H9 (cell line): ENCODE measurements at regions not wholly inside any gene's neighbourhood (a gene's known extent, or its start where the extent isn't known, plus 50 kb on each side); places are given as distances from the start of the nearest gene placed in this dataset.

Source experiments
- DNase-seq: peaks from one replicate; pipeline ENCODE4 v3.0.0-alpha.2; 2017
- H2AFZ ChIP-seq: one replicate; pipeline ENCODE4 v1.6.1; 2013; ENCODE audit warnings: mild to moderate bottlenecking, low read length, control low read depth, moderate library complexity
- H2AK5ac ChIP-seq: 2 replicates; pipeline ENCODE4 v1.6.1; 2013; ENCODE audit warnings: low read length, control low read depth, mixed read lengths; ENCODE audit not compliant: insufficient read length
- H2BK120ac ChIP-seq: one replicate; pipeline ENCODE4 v1.6.1; 2013; ENCODE audit warnings: low read depth, mild to moderate bottlenecking, low read length, control low read depth, inconsistent platforms; ENCODE audit not compliant: poor library complexity, severe bottlenecking
- H2BK12ac ChIP-seq: 2 replicates; pipeline ENCODE4 v1.6.1; 2013; ENCODE audit warnings: low read length, control low read depth, mixed read lengths, low read depth; ENCODE audit not compliant: insufficient read length
- H2BK15ac ChIP-seq: 2 replicates; pipeline ENCODE4 v1.6.1; 2013; ENCODE audit warnings: low read depth, low read length, control low read depth
- H2BK20ac ChIP-seq: one replicate; pipeline ENCODE4 v1.6.1; 2013; ENCODE audit warnings: low read depth, mild to moderate bottlenecking, low read length, control low read depth, inconsistent platforms; ENCODE audit not compliant: poor library complexity, severe bottlenecking
- H2BK5ac ChIP-seq: 2 replicates; pipeline ENCODE4 v1.6.1; 2013; ENCODE audit warnings: low read length, control low read depth, mixed read lengths; ENCODE audit not compliant: insufficient read length
- H3K14ac ChIP-seq: 2 replicates; pipeline ENCODE4 v1.6.1; 2013; ENCODE audit warnings: low read length, control low read depth; ENCODE audit not compliant: insufficient read depth
- H3K18ac ChIP-seq: 2 replicates; pipeline ENCODE4 v1.6.1; 2013; ENCODE audit warnings: low read depth, mild to moderate bottlenecking, mixed read lengths, low read length, control low read depth; ENCODE audit not compliant: insufficient read length
- H3K23ac ChIP-seq: 2 replicates; pipeline ENCODE4 v1.6.1; 2013; ENCODE audit warnings: low read length, control low read depth, mixed read lengths, low read depth; ENCODE audit not compliant: insufficient read length
- H3K23me2 ChIP-seq: 2 replicates; pipeline ENCODE4 v1.6.1; 2013; ENCODE audit warnings: low read depth, mild to moderate bottlenecking, mixed read lengths, low read length, control low read depth; ENCODE audit not compliant: insufficient read length, poor library complexity, severe bottlenecking
- H3K27ac ChIP-seq: 2 replicates; pipeline ENCODE4 v1.5.1; 2013; ENCODE audit warnings: low read length, control low read depth, mixed read lengths, low read depth; ENCODE audit not compliant: insufficient read length
- H3K27me3 ChIP-seq: 2 replicates; pipeline ENCODE4 v1.6.1; 2013; ENCODE audit warnings: low read length, control low read depth, inconsistent platforms; ENCODE audit not compliant: insufficient read depth
- H3K4ac ChIP-seq: 2 replicates; pipeline ENCODE4 v1.6.1; 2013; ENCODE audit warnings: low read depth, mild to moderate bottlenecking, control low read depth, inconsistent platforms, low read length, moderate library complexity
- H3K4me1 ChIP-seq: 2 replicates; pipeline ENCODE4 v1.6.1; 2013; ENCODE audit warnings: low read length, control low read depth, inconsistent platforms; ENCODE audit not compliant: insufficient read depth
- H3K4me2 ChIP-seq: 2 replicates; pipeline ENCODE4 v1.6.1; 2013; ENCODE audit warnings: low read length, control low read depth, mixed read lengths; ENCODE audit not compliant: insufficient read length, insufficient read depth
- H3K56ac ChIP-seq: 2 replicates; pipeline ENCODE4 v1.6.1; 2013; ENCODE audit warnings: low read depth, mild to moderate bottlenecking, mixed read lengths, low read length, control low read depth; ENCODE audit not compliant: insufficient read length
- H3K79me1 ChIP-seq: 2 replicates; pipeline ENCODE4 v1.6.1; 2013; ENCODE audit warnings: low read depth, mild to moderate bottlenecking, moderate library complexity, low read length, control low read depth, inconsistent platforms; ENCODE audit not compliant: insufficient read depth, poor library complexity, severe bottlenecking
- H3K79me2 ChIP-seq: 2 replicates; pipeline ENCODE4 v1.6.1; 2013; ENCODE audit warnings: low read length, control low read depth, inconsistent platforms; ENCODE audit not compliant: insufficient read depth
- H3K9ac ChIP-seq: 2 replicates; pipeline ENCODE4 v1.6.1; 2013; ENCODE audit warnings: low read length, control low read depth, mixed read lengths; ENCODE audit not compliant: insufficient read length; ENCODE audit errors: extremely low read depth
- H3K9me3 ChIP-seq: one replicate; pipeline ENCODE4 v1.6.1; 2013; ENCODE audit warnings: low read depth, low read length, inconsistent platforms; ENCODE audit not compliant: control insufficient read depth
- H3T11ph ChIP-seq: one replicate; pipeline ENCODE4 v1.6.1; 2013; ENCODE audit warnings: mild to moderate bottlenecking, low read length, control low read depth, inconsistent platforms
- H4K20me1 ChIP-seq: one replicate; pipeline ENCODE4 v1.6.1; 2013; ENCODE audit not compliant: control insufficient read depth, insufficient read length, insufficient read depth
- H4K5ac ChIP-seq: 2 replicates; pipeline ENCODE4 v1.6.1; 2013; ENCODE audit warnings: low read depth, mild to moderate bottlenecking, mixed read lengths, low read length, control low read depth; ENCODE audit not compliant: insufficient read length
- H4K8ac ChIP-seq: replicated peaks from 2 replicates; pipeline ENCODE4 v1.6.1; 2013; ENCODE audit warnings: low read length, control low read depth, mixed read lengths, low read depth; ENCODE audit not compliant: insufficient read length
- H4K91ac ChIP-seq: 2 replicates; pipeline ENCODE4 v1.6.1; 2013; ENCODE audit warnings: low read depth, mild to moderate bottlenecking, moderate library complexity, mixed read lengths, low read length, control low read depth; ENCODE audit not compliant: insufficient read length
- H3K27ac Mint-ChIP-seq, 3 experiments: 2 replicates in 2 of 3; 3 replicates in 1 of 3; pipeline ENCODE4 v1.8.0; 2020 to 2021; ENCODE audit warnings: mixed read lengths in 3 of 3, mild to moderate bottlenecking in 1 of 3, moderate library complexity in 1 of 3
- H3K27me3 Mint-ChIP-seq: 2 replicates; pipeline ENCODE4 v1.8.0; 2021; ENCODE audit warnings: low read depth, mild to moderate bottlenecking, moderate library complexity, mixed read lengths
- H3K36me3 Mint-ChIP-seq, 3 experiments: 2 replicates in 2 of 3; 3 replicates in 1 of 3; pipeline ENCODE4 v1.8.0; 2020 to 2021; ENCODE audit warnings: low read depth in 3 of 3, mixed read lengths in 3 of 3; ENCODE audit not compliant: insufficient read depth in 1 of 3
- H3K4me1 Mint-ChIP-seq, 2 experiments: 2 replicates each; pipeline ENCODE4 v1.8.0; 2020; ENCODE audit warnings: mixed read lengths in 2 of 2
- H3K4me3 Mint-ChIP-seq, 2 experiments: 2 replicates in 1 of 2; 3 replicates in 1 of 2; pipeline ENCODE4 v1.8.0; 2020 to 2021; ENCODE audit warnings: mild to moderate bottlenecking in 2 of 2, mixed read lengths in 2 of 2, moderate library complexity in 1 of 2
- H3K9me3 Mint-ChIP-seq, 2 experiments: 2 replicates in 1 of 2; 3 replicates in 1 of 2; pipeline ENCODE4 v1.8.0; 2020; ENCODE audit warnings: mild to moderate bottlenecking in 2 of 2, mixed read lengths in 2 of 2, moderate library complexity in 1 of 2
- CTCF ChIP-seq: fragments of 200-600 bp; sonication (generic); conservative IDR thresholded peaks from 3 replicates; pipeline ENCODE4 v1.8.0; 2021; ENCODE audit warnings: antibody characterized with exemption, mild to moderate bottlenecking

DNA sequence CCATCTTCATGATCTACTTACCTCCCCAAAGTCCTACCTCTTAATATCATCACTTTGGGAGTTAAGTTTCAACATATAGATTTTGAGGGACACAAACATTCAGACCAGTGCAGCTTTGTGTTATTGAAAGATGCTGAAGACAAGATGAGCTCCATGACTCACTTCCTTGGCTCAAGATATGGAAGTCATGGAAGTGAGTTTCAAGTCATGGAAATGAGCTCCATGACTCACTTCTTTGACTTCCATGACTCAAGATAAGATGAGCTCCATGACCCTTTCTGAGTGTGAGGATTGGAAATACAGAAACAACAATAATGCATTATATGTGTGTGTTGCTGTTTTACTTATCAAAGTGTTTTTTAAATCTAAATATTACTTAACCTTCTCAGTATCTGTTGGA, 170.2 kb upstream of the TPRG1 start:
- H4K91ac ChIP-seq, result no peak overlapping the region
- no peak overlapping the region for H3K9ac ChIP-seq
- no peak overlapping the region for H2AK5ac ChIP-seq
- H3K14ac ChIP-seq, result no peak overlapping the region
- H3K79me1 ChIP-seq, result no peaks in the 10 kb centered on the region
- no peak overlapping the region for H3K56ac ChIP-seq
- H3K27me3 Mint-ChIP-seq, result no peaks in the 10 kb centered on the region
- DNase-seq, result no peak
- no peaks in the 10 kb centered on the region for H4K20me1 ChIP-seq
- no peak overlapping the region for H2BK12ac ChIP-seq
- no peak overlapping the region for H3K27ac Mint-ChIP-seq
- H3K9me3 Mint-ChIP-seq, result no peaks in the 10 kb centered on the region
- H3K79me2 ChIP-seq, result no peaks in the 10 kb centered on the region
- no peak overlapping the region for H2BK5ac ChIP-seq
- no peak overlapping the region for H3K23ac ChIP-seq
- no peak overlapping the region for H3K4me3 Mint-ChIP-seq
- no peak overlapping the region for H3K4me2 ChIP-seq
- no peaks in the 10 kb centered on the region for H3K4me1 ChIP-seq
- H4K5ac ChIP-seq, result no peak overlapping the region
- H2AFZ ChIP-seq, result no peak overlapping the region
- TF ChIP-seq CTCF, result no peak
- H3K27me3 ChIP-seq, result no peaks in the 10 kb centered on the region
- no peak overlapping the region for H3K27ac ChIP-seq
- no peak overlapping the region for H3K18ac ChIP-seq
- H3K4ac ChIP-seq, result no peak overlapping the region
- H3K36me3 Mint-ChIP-seq, result no peaks in the 10 kb centered on the region
- H2BK120ac ChIP-seq, result no peak overlapping the region
- H3T11ph ChIP-seq, result no peak overlapping the region
- no peaks in the 10 kb centered on the region for H3K23me2 ChIP-seq
- no peak overlapping the region for H4K8ac ChIP-seq
- no peaks in the 10 kb centered on the region for H3K9me3 ChIP-seq
- H2BK20ac ChIP-seq, result no peak overlapping the region
- H2BK15ac ChIP-seq, result no peak overlapping the region
- no peaks in the 10 kb centered on the region for H3K4me1 Mint-ChIP-seq
